Gastroesophageal sphincter (tissue), 4 donors: ENCODE measurements at regions not wholly inside any gene's neighbourhood (a gene's known extent, or its start where the extent isn't known, plus 50 kb on each side); places are given as distances from the start of the nearest gene placed in this dataset.

Source experiments
- ATAC-seq: fragments of 150-250 bp; one replicate; pipeline ENCODE4 v1.9.1; 2016; ENCODE audit warnings: mild to moderate bottlenecking, moderate library complexity
- H3K27ac ChIP-seq, 4 donors: fragments of 200-600 bp; sonication (generic) in 3 of 4; 1 replicate in 3 of 4; 2 replicates in 1 of 4; pipeline ENCODE4 v1.5.1; 2016 to 2019
- H3K27me3 ChIP-seq: fragments of 200-600 bp; sonication (generic); one replicate; pipeline ENCODE4 v1.5.1; 2019
- H3K36me3 ChIP-seq, 2 donors: fragments of 200-600 bp; sonication (generic); one replicate each; pipeline ENCODE4 v1.5.1; 2019; ENCODE audit warnings: control low read depth in 1 of 2
- H3K4me1 ChIP-seq, 3 donors: fragments of 200-600 bp; sonication (generic); 1 replicate in 2 of 3; 2 replicates in 1 of 3; pipeline ENCODE4 v1.5.1; 2016 to 2019; ENCODE audit warnings: control low read depth in 2 of 3
- H3K4me3 ChIP-seq, 2 donors: fragments of 200-600 bp; sonication (generic); one replicate each; pipeline ENCODE4 v1.5.1; 2019; ENCODE audit warnings: mild to moderate bottlenecking in 1 of 2, moderate library complexity in 1 of 2
- H3K9me3 ChIP-seq, 3 donors: fragments of 200-600 bp; sonication (generic); one replicate each; pipeline ENCODE4 v1.5.1; 2017 to 2019; ENCODE audit warnings: control low read depth in 2 of 3
- EP300 ChIP-seq: sonication (generic); formaldehyde crosslinking; IDR thresholded peaks from one replicate; pipeline ENCODE4 v1.6.1; 2017; ENCODE audit warnings: antibody characterized with exemption, mild to moderate bottlenecking
- POLR2A ChIP-seq, 2 donors: fragments of 450-650 bp; IDR thresholded peaks; one replicate each; pipeline ENCODE4 v1.6.1; 2017; ENCODE audit warnings: antibody characterized with exemption in 2 of 2, mild to moderate bottlenecking in 2 of 2, moderate library complexity in 1 of 2
- POLR2AphosphoS5 ChIP-seq: sonication (generic); formaldehyde crosslinking; IDR thresholded peaks from one replicate; pipeline ENCODE4 v1.6.1; 2017; ENCODE audit warnings: antibody characterized with exemption
- WGBS, 2 donors: methylation state at CpG; one replicate each; pipeline ENCODE4 v1.1.5; 2018; ENCODE audit warnings: low coverage in 1 of 2; 5-methylcytosine and 5-hydroxymethylcytosine counted together
- TF ChIP-seq, protein P1 (sequence below), 4 experiments: fragments of 200-600 bp in 2 of 4; fragments of 450-650 bp in 2 of 4; sonication (generic) in 1 of 4; IDR thresholded peaks; one replicate each; pipeline ENCODE4 v1.5.1; 2017 to 2019; ENCODE audit warnings: antibody characterized with exemption in 4 of 4, mild to moderate bottlenecking in 2 of 4, moderate library complexity in 2 of 4

DNA sequence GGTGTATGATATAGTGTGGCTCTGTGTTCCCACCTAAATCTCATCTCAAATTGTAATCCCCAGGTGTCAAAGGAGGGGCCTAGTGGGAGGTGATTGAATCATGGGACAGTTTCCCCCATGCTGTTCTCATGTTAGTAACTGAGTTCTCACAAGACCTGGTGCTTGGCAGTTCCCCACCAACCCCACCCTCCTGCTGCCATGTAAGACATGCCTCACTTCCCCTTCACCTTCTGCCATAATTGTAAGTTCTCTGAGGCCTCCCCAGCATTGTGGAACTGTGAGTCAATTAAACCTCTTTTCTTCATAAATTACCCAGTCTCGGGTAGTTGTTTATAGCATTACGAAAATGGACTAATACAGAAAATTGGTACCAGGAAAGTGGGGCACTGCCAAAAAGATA, 1705.3 kb downstream of the NCAM2 start:
- WGBS, 2 donors = 45 to 88% methylated on average over 1 to 2 of the region's 2 CpGs
- Histone ChIP-seq H3K4me3 (no peak overlapping the region), H3K36me3 (no peaks in the 10 kb centered on the region), H3K9me3 (no peaks in the 10 kb centered on the region), H3K27me3 (no peaks in the 10 kb centered on the region), H3K27ac (no peak overlapping the region), H3K4me1 (no peaks in the 10 kb centered on the region)
- TF ChIP-seq, protein P1, sequence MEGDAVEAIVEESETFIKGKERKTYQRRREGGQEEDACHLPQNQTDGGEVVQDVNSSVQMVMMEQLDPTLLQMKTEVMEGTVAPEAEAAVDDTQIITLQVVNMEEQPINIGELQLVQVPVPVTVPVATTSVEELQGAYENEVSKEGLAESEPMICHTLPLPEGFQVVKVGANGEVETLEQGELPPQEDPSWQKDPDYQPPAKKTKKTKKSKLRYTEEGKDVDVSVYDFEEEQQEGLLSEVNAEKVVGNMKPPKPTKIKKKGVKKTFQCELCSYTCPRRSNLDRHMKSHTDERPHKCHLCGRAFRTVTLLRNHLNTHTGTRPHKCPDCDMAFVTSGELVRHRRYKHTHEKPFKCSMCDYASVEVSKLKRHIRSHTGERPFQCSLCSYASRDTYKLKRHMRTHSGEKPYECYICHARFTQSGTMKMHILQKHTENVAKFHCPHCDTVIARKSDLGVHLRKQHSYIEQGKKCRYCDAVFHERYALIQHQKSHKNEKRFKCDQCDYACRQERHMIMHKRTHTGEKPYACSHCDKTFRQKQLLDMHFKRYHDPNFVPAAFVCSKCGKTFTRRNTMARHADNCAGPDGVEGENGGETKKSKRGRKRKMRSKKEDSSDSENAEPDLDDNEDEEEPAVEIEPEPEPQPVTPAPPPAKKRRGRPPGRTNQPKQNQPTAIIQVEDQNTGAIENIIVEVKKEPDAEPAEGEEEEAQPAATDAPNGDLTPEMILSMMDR (IDR thresholded peaks at IDR 0.05) = no peak
- TF ChIP-seq POLR2A (IDR thresholded peaks at IDR 0.05) (no peak), EP300 (no peak), POLR2AphosphoS5 (no peak)
- ATAC-seq = no peak

DNA sequence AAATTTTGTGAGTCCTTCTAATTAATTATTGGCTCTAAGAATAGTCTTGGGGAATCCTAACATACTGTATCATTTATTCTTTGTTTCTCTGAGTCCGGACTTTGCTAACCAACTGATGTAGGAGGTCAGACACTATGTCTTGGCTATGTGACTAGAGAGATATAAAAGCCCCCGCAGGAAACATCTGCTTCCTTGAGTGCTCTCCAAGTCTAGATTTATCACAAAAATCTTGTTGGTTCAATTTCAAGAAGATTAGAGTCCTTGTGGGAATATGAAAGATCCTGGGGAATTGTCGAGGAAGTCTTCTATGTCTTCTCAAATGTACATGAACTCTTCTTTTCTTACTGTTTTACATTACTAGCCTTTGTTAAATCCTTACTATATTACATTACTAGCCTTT, 1712.5 kb downstream of the NCAM2 start:
- ATAC-seq = no peak
- 27 to 56% methylated on average over 3 of the region's 3 CpGs for WGBS, 2 donors
- no peak overlapping the region for H3K4me3 ChIP-seq
- H3K9me3 ChIP-seq = no peaks in the 10 kb centered on the region
- H3K36me3 ChIP-seq = no peaks in the 10 kb centered on the region
- no peaks in the 10 kb centered on the region for H3K4me1 ChIP-seq
- TF ChIP-seq POLR2A (IDR thresholded peaks at IDR 0.05) = no peak
- TF ChIP-seq POLR2AphosphoS5 = no peak
- TF ChIP-seq EP300 = no peak
- TF ChIP-seq, protein P1 (IDR thresholded peaks at IDR 0.05) = no peak
- no peaks in the 10 kb centered on the region for H3K27me3 ChIP-seq
- H3K27ac ChIP-seq = no peak overlapping the region

DNA sequence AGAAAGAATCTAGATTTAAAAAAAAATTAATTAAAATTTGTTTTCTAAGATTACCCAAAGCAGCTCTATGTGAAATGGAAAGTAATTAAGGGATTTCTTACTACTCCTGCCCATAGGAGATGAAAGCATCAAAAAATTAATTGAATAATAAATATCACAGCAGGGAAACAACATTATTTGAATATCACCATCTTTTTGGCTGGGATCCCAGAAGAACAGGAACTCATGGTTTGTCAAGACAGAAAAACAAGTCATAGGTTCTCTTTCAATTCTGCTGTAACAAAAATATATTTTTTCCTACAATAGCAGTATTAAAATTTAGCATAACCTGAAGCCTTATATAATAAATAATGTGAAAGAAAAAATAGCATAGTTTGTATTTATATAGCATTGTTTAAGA, 1713.4 kb downstream of the NCAM2 start:
- Histone ChIP-seq H3K4me3 (no peak overlapping the region), H3K36me3 (no peaks in the 10 kb centered on the region), H3K27ac (no peak overlapping the region), H3K27me3 (no peaks in the 10 kb centered on the region), H3K9me3 (no peaks in the 10 kb centered on the region), H3K4me1 (no peaks in the 10 kb centered on the region)
- TF ChIP-seq POLR2A (IDR thresholded peaks at IDR 0.05) (no peak), POLR2AphosphoS5 (no peak), EP300 (no peak)
- TF ChIP-seq, protein P1 (IDR thresholded peaks at IDR 0.05) = no peak
- ATAC-seq = no peak

DNA sequence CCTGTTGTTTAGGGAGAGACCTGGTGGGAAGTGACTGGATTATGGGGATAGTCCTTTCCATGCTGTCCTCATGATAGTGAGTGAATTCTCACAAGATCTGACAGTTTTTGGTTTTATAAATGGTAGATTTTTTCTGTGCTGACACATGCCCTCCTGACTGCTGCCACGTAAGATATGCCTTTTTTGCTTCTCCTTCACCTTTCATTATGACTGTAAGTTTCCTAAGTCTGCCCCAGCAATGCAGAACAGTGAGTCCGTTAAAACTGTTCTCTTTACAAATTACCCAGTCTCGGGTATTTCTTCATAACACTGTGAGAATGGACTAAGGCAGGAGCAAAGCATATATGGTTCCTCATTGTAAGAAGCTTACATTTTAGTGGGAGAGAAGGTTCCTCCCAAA, 1727.2 kb downstream of the NCAM2 start:
- Histone ChIP-seq H3K27me3 (no peaks in the 10 kb centered on the region), H3K36me3 (no peaks in the 10 kb centered on the region), H3K9me3 (peaks cover 0 to 5% (median 0%) of the 10 kb centered on the region in 3 donors), H3K4me1 (no peaks in the 10 kb centered on the region), H3K27ac (no peak overlapping the region), H3K4me3 (no peak overlapping the region)
- no peak for TF ChIP-seq POLR2A (IDR thresholded peaks at IDR 0.05)
- TF ChIP-seq EP300 = no peak
- TF ChIP-seq, protein P1 (IDR thresholded peaks at IDR 0.05) = no peak
- no peak for TF ChIP-seq POLR2AphosphoS5
- WGBS, 2 donors = 87 to 92% methylated on average over 2 to 3 of the region's 3 CpGs
- ATAC-seq = no peak

DNA sequence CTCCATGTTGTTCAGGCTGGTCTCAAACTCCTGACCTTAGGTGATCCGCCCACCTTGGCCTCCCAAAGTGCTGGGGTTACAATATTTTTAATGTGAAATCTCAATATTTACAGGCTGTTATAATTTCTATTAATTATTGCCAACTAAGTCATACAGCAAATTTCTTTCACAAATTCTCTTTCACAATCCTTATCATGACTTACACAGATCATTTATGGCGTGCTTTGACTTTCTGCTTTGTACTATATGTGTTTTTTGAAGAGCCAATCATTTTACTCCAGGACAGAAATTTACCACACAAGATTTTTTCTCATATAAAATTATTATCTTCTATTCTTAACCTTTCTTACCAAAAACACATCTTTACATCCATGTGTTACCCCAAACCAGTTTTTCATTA, 1729.9 kb downstream of the NCAM2 start:
- Histone ChIP-seq H3K36me3 (no peaks in the 10 kb centered on the region), H3K4me1 (no peaks in the 10 kb centered on the region), H3K27me3 (no peaks in the 10 kb centered on the region), H3K4me3 (no peak overlapping the region), H3K9me3 (peaks cover 0 to 5% (median 0%) of the 10 kb centered on the region in 3 donors), H3K27ac (no peak overlapping the region)
- no peak for TF ChIP-seq POLR2A (IDR thresholded peaks at IDR 0.05)
- TF ChIP-seq, protein P1 (IDR thresholded peaks at IDR 0.05) = no peak
- WGBS, 2 donors = 59 to 60% methylated on average over 2 of the region's 2 CpGs
- ATAC-seq = no peak
